NOMO-1 treated with dmso at 0.1 percent for 144 hours (cell line): ENCODE measurements at regions not wholly inside any gene's neighbourhood (a gene's known extent, or its start where the extent isn't known, plus 50 kb on each side); places are given as distances from the start of the nearest gene placed in this dataset.

Experiments
- DNase-seq: peaks from one replicate; lab custom pipeline; 2025; ENCODE audit not compliant: unreplicated experiment; lab: John Stamatoyannopoulos, UW

DNA sequence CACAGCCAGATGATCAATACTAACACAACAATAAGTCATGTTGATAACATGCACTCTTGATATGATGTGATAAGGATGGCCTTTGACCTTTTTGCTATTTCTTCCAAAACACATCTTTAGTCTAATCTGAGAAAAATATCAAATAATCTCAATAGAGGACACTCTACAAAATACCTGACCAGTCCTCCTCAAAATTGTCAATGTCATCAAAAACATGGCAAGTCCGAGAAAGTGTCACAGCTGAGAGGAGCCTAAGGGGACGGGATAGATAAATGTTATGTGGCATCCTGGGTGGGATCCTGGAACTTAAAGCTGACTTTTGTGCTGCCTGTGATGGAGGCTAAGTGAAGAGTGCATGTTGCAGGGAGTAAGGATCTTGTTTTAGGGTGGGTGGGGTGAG, 699.6 kb upstream of the ADAMTS16 start:
- DNase-seq = no peak

DNA sequence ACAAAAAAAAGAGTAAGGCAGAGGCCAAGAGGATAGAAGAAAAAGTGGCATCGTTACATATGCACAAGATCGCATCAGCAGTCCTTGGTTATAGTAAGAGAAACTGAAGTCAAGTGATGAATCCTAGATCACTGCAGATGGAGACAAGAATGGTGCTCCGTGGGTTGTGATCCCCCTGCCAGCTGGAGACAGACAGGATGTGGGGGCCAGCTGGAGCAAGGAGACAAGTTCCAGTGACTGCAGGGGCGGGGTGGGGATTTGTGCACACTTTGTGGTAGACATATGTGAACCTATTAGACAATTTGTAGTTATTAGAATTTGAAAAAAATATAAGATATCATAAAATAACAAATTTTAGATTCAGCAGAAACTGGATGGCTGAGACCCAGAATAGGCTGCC, 697.9 kb upstream of the ADAMTS16 start:
- DNase-seq = no peak

DNA sequence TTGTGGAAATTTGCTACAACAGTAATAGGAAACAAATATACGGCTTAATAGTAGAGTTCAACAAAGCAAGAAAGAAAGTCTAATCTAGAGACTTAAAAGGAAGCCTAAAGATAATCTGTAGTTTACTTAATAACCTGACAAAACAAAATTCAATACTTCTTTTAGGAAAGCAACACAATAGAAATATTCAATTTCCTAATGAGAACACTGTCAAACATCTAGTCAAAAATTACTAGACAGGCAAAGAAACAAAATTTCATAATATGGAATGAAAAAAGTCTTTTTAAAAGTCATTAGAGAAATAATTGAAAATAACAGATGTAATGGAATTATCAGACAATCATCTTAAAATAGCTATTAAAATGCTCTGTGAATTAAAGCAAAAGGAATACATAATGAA, 692.5 kb upstream of the ADAMTS16 start:
- no peak for DNase-seq

GRCh38 chr5:4453655-4454054, 686.5 kb upstream of the ADAMTS16 start:
- DNase-seq = no peak

GRCh38 chr5:4479426-4479825, 660.7 kb upstream of the ADAMTS16 start:
- DNase-seq = no peak

DNA sequence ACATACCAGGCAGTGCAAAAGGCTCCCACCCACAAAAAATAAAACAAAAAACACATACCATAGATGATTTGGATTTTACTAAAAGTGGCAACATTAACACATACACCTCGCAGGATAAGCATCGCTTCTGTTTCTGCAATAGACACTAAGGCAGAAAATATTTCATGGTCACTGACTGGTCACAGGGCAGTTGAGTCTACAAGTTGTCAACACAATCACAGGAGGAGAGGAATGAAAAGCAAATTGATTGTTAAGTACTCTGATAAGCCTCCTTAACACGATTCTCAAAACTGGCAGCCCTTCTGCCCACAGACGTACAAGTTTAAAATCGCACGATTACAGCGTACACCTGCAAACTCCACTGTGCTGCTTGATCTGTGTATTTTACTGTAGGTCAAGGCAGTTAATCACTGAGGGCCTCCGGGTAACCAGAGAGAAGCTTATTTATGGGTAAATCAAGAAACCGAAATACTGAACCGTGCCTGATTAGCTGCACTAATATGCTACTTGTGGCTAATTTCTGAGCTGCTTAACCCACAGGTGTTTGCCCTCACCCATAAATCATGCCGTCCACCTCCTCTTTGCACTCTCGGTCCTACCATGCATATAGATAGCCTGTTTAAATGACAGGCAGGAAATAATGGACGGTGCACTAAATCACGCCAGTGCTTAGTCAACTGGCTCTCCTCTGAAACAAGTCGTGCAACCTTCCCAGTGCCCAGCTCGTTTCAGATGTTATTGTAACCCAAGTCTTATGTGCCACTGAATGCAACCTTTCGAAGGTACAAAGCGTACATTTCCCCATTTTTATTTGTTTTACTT, 659.4 kb upstream of the ADAMTS16 start:
- no peak for DNase-seq

- DNase-seq = no peak
These were observed 652.5 kb upstream of the ADAMTS16 start for GRCh38 chr5:4487581-4487980.

DNA sequence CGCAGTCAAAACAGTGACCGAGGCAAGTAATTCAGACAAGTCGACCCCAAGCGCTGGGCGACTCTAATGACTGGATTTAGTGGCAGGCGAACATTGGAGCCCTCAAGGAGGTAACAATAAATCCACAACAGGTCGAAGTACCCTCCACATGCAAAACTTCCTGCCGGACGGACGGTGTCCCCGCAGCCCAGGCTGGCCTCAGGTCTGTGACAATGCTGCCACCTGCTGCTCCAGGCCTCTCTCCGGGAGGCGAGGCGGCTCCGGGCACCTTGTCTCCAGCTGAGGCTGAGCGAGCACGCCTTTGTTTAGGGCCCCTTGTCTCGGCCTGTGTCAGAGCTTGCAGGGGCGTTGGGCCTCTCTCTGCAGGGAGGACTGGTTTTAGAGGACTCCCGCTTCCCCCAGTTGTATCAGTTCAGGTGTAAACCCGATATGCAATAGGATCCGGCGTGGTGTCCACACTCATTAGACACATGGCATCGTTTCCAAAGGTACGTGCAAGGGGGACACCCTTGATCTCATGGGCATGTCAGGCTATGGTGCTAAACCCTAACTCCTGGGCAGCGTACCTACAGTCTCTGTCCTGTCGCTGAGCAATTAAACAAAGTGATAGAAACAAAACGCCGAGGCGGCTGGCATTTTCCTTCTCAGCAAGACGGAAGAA, 628.0 kb upstream of the ADAMTS16 start:
- DNase-seq = no peak

- no peak for DNase-seq
These were observed 626.7 kb upstream of the ADAMTS16 start for GRCh38 chr5:4513381-4513780.

DNA sequence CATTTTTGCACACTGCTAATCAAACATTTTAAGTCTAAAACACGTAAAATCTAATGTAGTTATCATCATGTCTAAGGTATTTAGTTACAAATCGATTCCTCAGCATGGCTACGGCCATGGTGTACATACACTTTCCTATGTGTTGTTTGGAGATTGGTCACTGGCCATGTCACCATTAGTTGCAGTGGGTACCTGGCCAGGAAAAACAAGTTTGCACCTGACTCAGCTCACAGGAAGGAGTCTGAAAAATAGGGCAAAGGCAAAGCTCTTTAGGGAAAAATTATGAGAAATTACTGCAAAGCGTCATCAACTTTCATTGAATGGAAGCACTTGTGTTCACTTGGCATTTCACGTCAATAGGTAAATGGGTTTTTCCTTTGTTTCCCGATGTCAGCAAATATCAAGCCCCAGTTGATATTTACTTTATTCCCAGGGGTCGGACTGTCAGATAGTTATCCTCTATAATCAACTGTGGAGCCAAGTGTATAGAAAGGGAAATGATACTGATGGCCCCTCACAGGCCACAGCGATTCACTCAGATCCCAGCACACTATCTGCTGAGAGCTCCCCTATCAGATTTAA, 626.0 kb upstream of the ADAMTS16 start:
- DNase-seq = no peak

DNA sequence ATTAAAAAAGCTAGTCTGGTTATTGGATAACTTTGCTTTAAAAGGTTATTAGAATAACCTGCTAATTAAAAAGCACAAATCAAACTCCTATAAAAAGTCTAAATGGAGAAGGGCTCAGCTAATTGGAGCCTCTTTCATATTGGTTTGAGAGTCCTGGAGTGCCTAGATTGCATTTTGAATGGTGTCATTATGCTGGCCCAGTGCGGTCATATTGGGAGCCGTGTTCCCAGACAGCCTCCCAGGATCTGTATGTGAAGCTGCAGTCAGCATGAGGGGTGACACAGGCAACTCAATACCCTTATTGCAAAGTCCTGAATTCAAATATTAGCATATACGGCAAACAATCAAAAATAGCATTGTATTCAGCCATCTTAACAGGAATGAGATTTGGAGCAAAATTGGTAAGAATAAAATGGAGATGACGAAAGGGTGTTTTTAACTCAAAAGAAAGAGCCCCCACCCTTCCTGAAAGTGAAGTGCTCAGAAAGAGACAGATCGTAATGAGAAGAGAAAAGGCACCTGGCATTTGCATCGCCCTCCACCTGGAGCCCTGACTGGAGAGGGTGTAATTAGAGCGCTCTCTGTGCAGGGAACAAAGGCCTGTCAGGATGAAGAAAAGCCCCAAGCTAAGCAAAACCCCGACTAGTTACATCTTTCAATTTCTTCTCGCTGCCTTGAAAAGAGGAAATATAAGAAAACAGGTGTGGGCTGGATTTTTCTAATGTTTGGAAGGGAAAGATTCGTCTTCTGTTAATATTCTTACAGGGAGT, 621.0 kb upstream of the ADAMTS16 start:
- DNase-seq = no peak

DNA sequence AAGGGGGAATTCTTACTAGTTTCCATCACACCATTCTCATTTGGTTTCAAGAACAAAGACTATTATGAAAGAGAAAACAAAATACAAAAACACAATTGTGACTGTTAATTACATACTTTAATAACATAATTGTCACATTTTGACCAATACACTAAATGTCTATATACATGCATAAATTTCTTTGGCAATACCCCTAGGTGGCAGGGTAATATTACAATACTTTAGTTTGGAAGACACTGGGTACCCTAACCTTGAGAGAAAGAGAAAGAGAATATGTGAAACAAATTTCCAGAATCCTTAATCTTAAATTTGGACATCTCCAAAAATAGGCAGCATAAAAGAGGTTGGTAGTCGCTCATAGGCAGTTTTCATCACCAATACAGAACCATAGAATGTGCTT, 619.6 kb upstream of the ADAMTS16 start:
- DNase-seq = no peak

- no peak for DNase-seq
These were observed 617.1 kb upstream of the ADAMTS16 start for GRCh38 chr5:4523038-4523437.

DNA sequence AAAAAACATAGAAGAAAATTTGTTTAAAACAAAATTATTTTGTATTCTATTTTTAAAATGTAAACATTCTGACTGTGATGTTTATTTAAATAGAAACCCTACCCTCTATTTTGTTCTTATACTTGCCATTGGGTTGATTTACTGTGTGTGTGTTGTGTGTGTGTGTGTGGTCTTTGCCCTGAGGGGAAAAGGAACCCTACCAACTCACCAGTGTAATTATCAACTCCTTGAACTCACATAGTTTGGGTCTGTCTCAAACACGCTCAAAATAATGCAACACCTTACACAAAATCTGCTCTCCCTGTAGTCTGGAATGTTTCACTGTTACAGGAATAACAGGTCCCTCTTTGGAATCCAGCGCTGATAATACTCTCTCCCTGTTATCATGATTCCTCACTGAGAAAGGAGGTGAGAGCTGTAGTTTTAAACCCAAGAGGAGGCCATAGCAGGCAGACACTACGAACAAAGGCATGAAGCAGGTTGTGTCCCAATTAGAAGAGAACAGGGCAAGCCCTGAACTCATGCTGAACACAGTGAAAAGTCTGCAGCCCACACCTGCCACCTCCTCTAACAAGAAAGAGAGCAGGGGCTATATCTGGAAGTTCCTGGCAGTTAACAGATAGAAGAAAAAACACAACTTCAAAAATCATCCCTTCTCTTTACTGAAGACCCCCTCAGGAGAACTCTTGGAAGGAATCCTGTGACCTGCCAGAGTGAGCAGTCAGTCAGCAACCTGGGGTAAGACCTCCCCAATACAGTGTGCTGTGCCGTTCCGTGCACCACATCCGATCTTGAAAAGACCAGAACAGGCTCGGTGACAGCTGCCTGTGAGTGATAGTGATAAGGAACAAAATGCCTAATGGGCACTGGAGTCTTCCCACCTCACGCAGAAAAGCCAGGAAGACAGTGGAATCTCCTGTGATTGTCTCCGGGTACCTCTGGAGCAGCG, 608.1 kb upstream of the ADAMTS16 start:
- DNase-seq = no peak

- DNase-seq = no peak
These were observed 607.4 kb upstream of the ADAMTS16 start for GRCh38 chr5:4532705-4533080.

GRCh38 chr5:4533457-4534105, 606.5 kb upstream of the ADAMTS16 start:
- no peak for DNase-seq

- no peak for DNase-seq
These were observed 602.6 kb upstream of the ADAMTS16 start for GRCh38 chr5:4537489-4537888.

DNA sequence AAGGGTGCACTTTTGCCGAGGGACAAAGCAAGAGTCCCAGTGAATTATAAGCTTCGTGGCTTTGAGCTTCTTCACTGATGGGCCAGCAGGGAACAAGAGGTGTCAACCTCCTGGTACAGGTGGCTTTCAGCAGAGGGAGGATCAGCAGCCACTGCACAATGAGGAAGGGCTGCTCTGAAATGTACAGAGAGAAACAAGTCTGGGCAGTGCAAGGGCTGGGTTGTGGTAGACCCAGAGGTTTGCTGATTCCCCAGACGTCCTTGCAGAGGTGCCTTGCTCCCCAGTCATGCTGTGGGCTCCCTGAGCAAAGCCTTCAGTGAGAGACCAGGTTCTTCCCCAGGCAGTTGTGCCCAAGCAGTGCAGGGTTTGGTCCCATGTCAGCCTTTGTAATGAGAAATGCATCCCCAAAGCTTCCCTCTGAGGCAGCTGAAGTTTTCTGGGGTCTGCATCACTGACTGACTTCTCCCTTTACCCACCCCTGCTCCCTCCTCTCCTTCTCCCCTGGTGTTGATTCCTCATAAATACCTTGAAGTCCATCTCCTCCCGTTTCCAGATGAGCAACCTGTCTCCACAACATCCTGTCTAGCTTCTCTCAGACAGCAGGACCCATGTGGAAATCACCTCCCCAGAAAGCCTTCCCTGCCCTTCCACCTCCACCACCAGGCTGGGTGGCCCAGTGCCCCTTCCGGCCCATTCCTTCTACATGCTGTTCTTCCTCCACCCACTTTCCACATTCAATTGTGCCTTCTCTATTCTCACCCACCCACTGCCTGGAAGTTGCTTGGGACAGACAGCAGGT, 599.6 kb upstream of the ADAMTS16 start:
- no peak for DNase-seq

DNA sequence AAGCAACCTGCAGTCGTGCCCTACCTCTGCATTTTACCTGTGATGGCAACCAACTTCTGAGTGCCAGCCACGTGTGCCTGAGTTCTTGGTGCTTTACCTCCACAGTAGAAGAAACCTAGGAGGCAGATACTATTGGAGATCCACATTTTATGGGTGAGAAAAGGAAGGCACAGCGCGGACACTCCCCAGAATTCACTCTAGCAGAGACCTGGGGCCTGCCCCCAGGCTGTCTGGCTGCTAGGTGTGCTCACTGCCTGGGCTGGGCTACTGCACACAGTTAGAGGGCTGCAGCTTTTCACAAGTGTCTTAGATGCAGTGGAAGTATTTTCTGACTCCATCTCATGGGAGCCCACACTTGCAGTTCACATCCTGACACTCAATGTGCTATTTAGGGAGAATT, 598.8 kb upstream of the ADAMTS16 start:
- no peak for DNase-seq
